Calu3 (cell line): ENCODE measurements at regions not wholly inside any gene's neighbourhood (a gene's known extent, or its start where the extent isn't known, plus 50 kb on each side); places are given as distances from the start of the nearest gene placed in this dataset.

Experiments used
- BruUV-seq: library from RNA; stranded (reverse); fragments of 400-500 nt; replicated peaks from 2 replicates; lab custom pipeline; 2021; lab: Mats Ljungman, UMichigan
- CTCF ChIA-PET: fragments of 300-600 bp; sonication (Branson Sonifier 250); formaldehyde crosslinking; loops from one replicate; lab custom pipeline; 2022; ENCODE audit warnings: antibody characterized with exemption; lab: Charles Lee
- DNase-seq: peaks from one replicate; pipeline ENCODE4 v3.0.0; 2022
- H3K27ac Mint-ChIP-seq: one replicate; pipeline ENCODE4 v1.8.0; 2022; ENCODE audit warnings: mixed read lengths; ENCODE audit not compliant: unreplicated experiment
- H3K27me3 Mint-ChIP-seq: one replicate; pipeline ENCODE4 v1.8.0; 2022; ENCODE audit warnings: mixed read lengths; ENCODE audit not compliant: unreplicated experiment
- H3K36me3 Mint-ChIP-seq: one replicate; pipeline ENCODE4 v1.8.0; 2022; ENCODE audit warnings: mild to moderate bottlenecking, moderate library complexity, mixed read lengths; ENCODE audit not compliant: insufficient read depth, unreplicated experiment
- H3K4me1 Mint-ChIP-seq: one replicate; pipeline ENCODE4 v1.8.0; 2022; ENCODE audit warnings: mild to moderate bottlenecking, low read depth, mixed read lengths; ENCODE audit not compliant: unreplicated experiment
- H3K4me3 Mint-ChIP-seq: one replicate; pipeline ENCODE4 v1.8.0; 2022; ENCODE audit warnings: mild to moderate bottlenecking, low read depth, moderate library complexity, mixed read lengths; ENCODE audit not compliant: unreplicated experiment
- H3K9me3 Mint-ChIP-seq: one replicate; pipeline ENCODE4 v1.8.0; 2022; ENCODE audit warnings: low read depth, mixed read lengths; ENCODE audit not compliant: unreplicated experiment
- intact Hi-C: fragments of 100-400 bp; cut with micrococcal nuclease; formaldehyde crosslinking; loops from one replicate; pipeline ENCODE4 v1.10.0; 2022; ENCODE audit not compliant: unreplicated experiment
- TF ChIP-seq, protein P1 (sequence below): fragments of 200-600 bp; IDR thresholded peaks from one replicate; pipeline ENCODE4 v1.8.0; 2022; ENCODE audit warnings: antibody characterized with exemption; ENCODE audit not compliant: unreplicated experiment

- CTCF ChIA-PET, result interaction anchor here (0.6 kb wide), 1 partner anchor 399 kb away, joined by 4 read pairs; no protein-coding TSS in a partner anchor
- TF ChIP-seq, protein P1, sequence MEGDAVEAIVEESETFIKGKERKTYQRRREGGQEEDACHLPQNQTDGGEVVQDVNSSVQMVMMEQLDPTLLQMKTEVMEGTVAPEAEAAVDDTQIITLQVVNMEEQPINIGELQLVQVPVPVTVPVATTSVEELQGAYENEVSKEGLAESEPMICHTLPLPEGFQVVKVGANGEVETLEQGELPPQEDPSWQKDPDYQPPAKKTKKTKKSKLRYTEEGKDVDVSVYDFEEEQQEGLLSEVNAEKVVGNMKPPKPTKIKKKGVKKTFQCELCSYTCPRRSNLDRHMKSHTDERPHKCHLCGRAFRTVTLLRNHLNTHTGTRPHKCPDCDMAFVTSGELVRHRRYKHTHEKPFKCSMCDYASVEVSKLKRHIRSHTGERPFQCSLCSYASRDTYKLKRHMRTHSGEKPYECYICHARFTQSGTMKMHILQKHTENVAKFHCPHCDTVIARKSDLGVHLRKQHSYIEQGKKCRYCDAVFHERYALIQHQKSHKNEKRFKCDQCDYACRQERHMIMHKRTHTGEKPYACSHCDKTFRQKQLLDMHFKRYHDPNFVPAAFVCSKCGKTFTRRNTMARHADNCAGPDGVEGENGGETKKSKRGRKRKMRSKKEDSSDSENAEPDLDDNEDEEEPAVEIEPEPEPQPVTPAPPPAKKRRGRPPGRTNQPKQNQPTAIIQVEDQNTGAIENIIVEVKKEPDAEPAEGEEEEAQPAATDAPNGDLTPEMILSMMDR, result no peak
- intact Hi-C loops, result no loop called here
- Mint-ChIP-seq H3K27me3 (no peaks in the 10 kb centered on the region), H3K36me3 (no peaks in the 10 kb centered on the region), H3K27ac (no peak overlapping the region), H3K4me1 (no peaks in the 10 kb centered on the region), H3K9me3 (peaks cover 6% of the 10 kb centered on the region), H3K4me3 (no peak overlapping the region)
- no peak for DNase-seq
- no TSS peak for BruUV-seq
Observed at GRCh38 chr4:30245140-30245539, 475.0 kb upstream of the PCDH7 start.

GRCh38 chr4:30256116-30256832 is 463.9 kb upstream of the PCDH7 start:
- Mint-ChIP-seq H3K4me3 (no peak overlapping the region), H3K4me1 (no peaks in the 10 kb centered on the region), H3K27me3 (no peaks in the 10 kb centered on the region), H3K9me3 (peaks cover 11% of the 10 kb centered on the region), H3K36me3 (no peaks in the 10 kb centered on the region), H3K27ac (no peak overlapping the region)
- TF ChIP-seq, protein P1, result no peak
- no peak for DNase-seq
- CTCF ChIA-PET, result no interaction called here
- no TSS peak for BruUV-seq
- intact Hi-C loops, result no loop called here

- H3K27ac Mint-ChIP-seq, result no peak overlapping the region
- H3K36me3 Mint-ChIP-seq, result no peaks in the 10 kb centered on the region
- CTCF ChIA-PET, result no interaction called here
- DNase-seq, result no peak
- intact Hi-C loops, result no loop called here
- no peaks in the 10 kb centered on the region for H3K4me1 Mint-ChIP-seq
- H3K9me3 Mint-ChIP-seq, result peaks cover 5% of the 10 kb centered on the region
- H3K4me3 Mint-ChIP-seq, result no peak overlapping the region
- TF ChIP-seq, protein P1, result no peak
- BruUV-seq, result no TSS peak
- no peaks in the 10 kb centered on the region for H3K27me3 Mint-ChIP-seq
Observed at GRCh38 chr4:30258949-30259348, 461.2 kb upstream of the PCDH7 start.

GRCh38 chr4:30262379-30262778 is 457.8 kb upstream of the PCDH7 start:
- no TSS peak for BruUV-seq
- H3K27ac Mint-ChIP-seq, result no peak overlapping the region
- H3K36me3 Mint-ChIP-seq, result no peaks in the 10 kb centered on the region
- DNase-seq, result no peak
- intact Hi-C loops, result no loop called here
- H3K4me1 Mint-ChIP-seq, result no peaks in the 10 kb centered on the region
- TF ChIP-seq, protein P1, result no peak
- no peaks in the 10 kb centered on the region for H3K27me3 Mint-ChIP-seq
- H3K4me3 Mint-ChIP-seq, result no peak overlapping the region
- H3K9me3 Mint-ChIP-seq, result peaks cover 4% of the 10 kb centered on the region
- CTCF ChIA-PET, result no interaction called here
